ENCODE measurements at regions not wholly inside any gene's neighbourhood (a gene's known extent, or its start where the extent isn't known, plus 50 kb on each side); places are given as distances from the start of the nearest gene placed in this dataset.
A peak's percentile ranks its signal among the peaks of the same experiment; 100 is the strongest.

DNA sequence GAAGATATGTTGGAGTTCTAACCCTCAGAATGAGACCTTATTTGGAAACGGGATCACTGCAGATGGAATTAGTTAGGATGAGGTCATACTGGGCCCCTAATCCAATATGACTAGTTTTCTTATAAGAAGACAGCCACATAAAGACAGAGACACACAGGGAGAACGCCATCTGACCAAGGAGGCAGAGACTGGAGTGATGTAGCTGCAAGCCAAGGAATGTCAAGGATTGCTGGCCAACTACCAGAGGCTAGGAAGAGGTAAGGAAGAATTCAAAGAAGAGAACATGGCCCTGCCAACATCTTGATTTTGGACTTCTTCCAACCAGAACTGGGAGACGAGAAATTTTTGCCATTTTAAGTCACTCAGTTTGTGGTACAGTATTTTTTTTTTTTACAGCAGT lies 152.8 kb upstream of the DIPK2B start:
- Histone ChIP-seq H3K4me3 (ENCODE audit: low read depth, low read length) (no peak overlapping the region), H3K27ac (ENCODE audit: low read depth, low read length) (no peak overlapping the region), H3K27me3 (ENCODE audit: control insufficient read depth, insufficient read depth, low read length) (no peaks in the 10 kb centered on the region), H3K9me3 (ENCODE audit: control insufficient read depth, insufficient read depth, low read length) (no peaks in the 10 kb centered on the region)
- no peak for DNase-seq (ENCODE audit: low read depth, low spot score)
- TF ChIP-seq, protein P1, sequence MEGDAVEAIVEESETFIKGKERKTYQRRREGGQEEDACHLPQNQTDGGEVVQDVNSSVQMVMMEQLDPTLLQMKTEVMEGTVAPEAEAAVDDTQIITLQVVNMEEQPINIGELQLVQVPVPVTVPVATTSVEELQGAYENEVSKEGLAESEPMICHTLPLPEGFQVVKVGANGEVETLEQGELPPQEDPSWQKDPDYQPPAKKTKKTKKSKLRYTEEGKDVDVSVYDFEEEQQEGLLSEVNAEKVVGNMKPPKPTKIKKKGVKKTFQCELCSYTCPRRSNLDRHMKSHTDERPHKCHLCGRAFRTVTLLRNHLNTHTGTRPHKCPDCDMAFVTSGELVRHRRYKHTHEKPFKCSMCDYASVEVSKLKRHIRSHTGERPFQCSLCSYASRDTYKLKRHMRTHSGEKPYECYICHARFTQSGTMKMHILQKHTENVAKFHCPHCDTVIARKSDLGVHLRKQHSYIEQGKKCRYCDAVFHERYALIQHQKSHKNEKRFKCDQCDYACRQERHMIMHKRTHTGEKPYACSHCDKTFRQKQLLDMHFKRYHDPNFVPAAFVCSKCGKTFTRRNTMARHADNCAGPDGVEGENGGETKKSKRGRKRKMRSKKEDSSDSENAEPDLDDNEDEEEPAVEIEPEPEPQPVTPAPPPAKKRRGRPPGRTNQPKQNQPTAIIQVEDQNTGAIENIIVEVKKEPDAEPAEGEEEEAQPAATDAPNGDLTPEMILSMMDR (IDR thresholded peaks at IDR 0.05; ENCODE audit: low read depth, low read length): no peak
- POLR2A ChIA-PET: no interaction called here
- CTCF ChIA-PET: no interaction called here

DNA sequence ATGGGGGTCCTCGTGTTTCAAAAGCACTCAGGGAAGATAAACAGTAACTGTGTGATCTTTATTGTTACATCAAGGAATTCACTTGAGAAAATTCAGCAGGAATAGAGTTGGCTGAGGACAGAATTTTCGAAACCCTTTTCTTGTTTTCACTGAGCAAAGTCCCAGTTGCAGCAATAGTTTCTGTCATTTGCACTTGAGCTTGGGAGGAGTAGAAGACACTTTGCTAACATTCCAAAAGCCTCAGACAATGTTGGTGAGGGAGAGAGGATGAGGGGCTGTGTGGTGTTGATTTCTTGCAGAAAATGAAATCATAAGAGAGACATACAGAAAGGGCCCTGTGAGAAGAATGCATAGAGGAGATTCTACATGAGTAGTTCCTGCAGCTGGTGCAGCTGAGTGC lies 151.9 kb upstream of the DIPK2B start:
- H3K27me3 ChIP-seq (ENCODE audit: control insufficient read depth, insufficient read depth, low read length): no peaks in the 10 kb centered on the region
- TF ChIP-seq, protein P1 (IDR thresholded peaks at IDR 0.05; ENCODE audit: low read depth, low read length): no peak
- ChIA-PET POLR2A (no interaction called here), CTCF (no interaction called here)
- DNase-seq (ENCODE audit: low read depth, low spot score): no peak
- no peak overlapping the region for H3K27ac ChIP-seq (ENCODE audit: low read depth, low read length)
- no peak overlapping the region for H3K4me3 ChIP-seq (ENCODE audit: low read depth, low read length)
- no peaks in the 10 kb centered on the region for H3K9me3 ChIP-seq (ENCODE audit: control insufficient read depth, insufficient read depth, low read length)

- Histone ChIP-seq H3K9me3 (ENCODE audit: control insufficient read depth, insufficient read depth, low read length) (no peaks in the 10 kb centered on the region), H3K4me3 (ENCODE audit: low read depth, low read length) (no peak overlapping the region), H3K27ac (ENCODE audit: low read depth, low read length) (no peak overlapping the region), H3K27me3 (ENCODE audit: control insufficient read depth, insufficient read depth, low read length) (no peaks in the 10 kb centered on the region)
- peak; percentile 33 for DNase-seq (ENCODE audit: low read depth, low spot score)
- ChIA-PET POLR2A (no interaction called here), CTCF (no interaction called here)
- TF ChIP-seq, protein P1 (IDR thresholded peaks at IDR 0.05; ENCODE audit: low read depth, low read length): no peak
Measured at GRCh38 chrX:45351478-45351877, 150.8 kb upstream of the DIPK2B start.

GRCh38 chrX:45348296-45348695 lies 147.6 kb upstream of the DIPK2B start:
- no peak for DNase-seq (ENCODE audit: low read depth, low spot score)
- ChIA-PET POLR2A (no interaction called here), CTCF (no interaction called here)
- Histone ChIP-seq H3K27ac (ENCODE audit: low read depth, low read length) (no peak overlapping the region), H3K27me3 (ENCODE audit: control insufficient read depth, insufficient read depth, low read length) (no peaks in the 10 kb centered on the region), H3K4me3 (ENCODE audit: low read depth, low read length) (no peak overlapping the region), H3K9me3 (ENCODE audit: control insufficient read depth, insufficient read depth, low read length) (no peaks in the 10 kb centered on the region)
- TF ChIP-seq, protein P1 (IDR thresholded peaks at IDR 0.05; ENCODE audit: low read depth, low read length): no peak

- Histone ChIP-seq H3K27ac (ENCODE audit: low read depth, low read length) (no peak overlapping the region), H3K9me3 (ENCODE audit: control insufficient read depth, insufficient read depth, low read length) (no peaks in the 10 kb centered on the region), H3K27me3 (ENCODE audit: control insufficient read depth, insufficient read depth, low read length) (no peaks in the 10 kb centered on the region), H3K4me3 (ENCODE audit: low read depth, low read length) (no peak overlapping the region)
- no peak for DNase-seq (ENCODE audit: low read depth, low spot score)
- ChIA-PET CTCF (no interaction called here), POLR2A (no interaction called here)
- TF ChIP-seq, protein P1 (IDR thresholded peaks at IDR 0.05; ENCODE audit: low read depth, low read length): no peak
Measured at GRCh38 chrX:45347877-45348276, 147.2 kb upstream of the DIPK2B start.

Measured in AG04450 (cell line).